ENCODE measurements at regions not wholly inside any gene's neighbourhood (a gene's known extent, or its start where the extent isn't known, plus 50 kb on each side); places are given as distances from the start of the nearest gene placed in this dataset.
A peak's percentile ranks its signal among the peaks of the same experiment; 100 is the strongest.
"Not testable (repeated sequence)": the region's sequence is repeated elsewhere in the genome, so short reads cannot be mapped to it uniquely, and the experiment has no call there.

DNA sequence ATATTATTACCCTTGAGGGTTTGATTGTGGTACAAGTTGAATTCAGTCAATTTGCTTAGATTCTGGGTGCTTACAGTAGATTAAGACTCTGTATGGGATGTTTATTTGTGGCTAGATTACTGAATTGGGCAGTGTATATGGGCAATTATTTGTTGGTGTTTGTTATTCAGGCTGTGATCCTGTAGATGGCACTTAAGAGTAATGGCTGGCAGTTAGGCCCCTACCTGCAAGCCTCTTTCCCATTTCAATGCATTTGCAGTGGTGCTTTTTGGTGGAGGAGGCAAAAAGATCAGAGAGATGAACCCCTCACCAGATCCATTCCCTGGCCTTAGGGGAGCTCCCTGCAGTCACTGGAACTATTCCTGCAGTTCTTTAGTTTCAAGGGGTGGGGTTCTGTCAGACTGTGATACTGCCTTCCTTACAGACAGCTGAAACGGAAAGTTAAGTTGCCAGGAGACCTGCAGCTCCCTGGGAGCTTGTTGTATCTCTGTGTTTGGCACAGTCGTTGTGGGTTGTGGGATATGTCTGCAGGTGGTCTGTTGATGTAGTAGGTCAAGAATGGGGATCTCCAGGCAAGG lies 199.5 kb downstream of the AASDHPPT start:
- DNase-seq (ENCODE audit: low read depth in 4 of 4, low spot score in 3 of 4) = no peak

GRCh38 chr11:106277484-106277883 lies 200.0 kb downstream of the AASDHPPT start:
- no peak for DNase-seq (ENCODE audit: low read depth in 4 of 4, low spot score in 3 of 4)

DNA sequence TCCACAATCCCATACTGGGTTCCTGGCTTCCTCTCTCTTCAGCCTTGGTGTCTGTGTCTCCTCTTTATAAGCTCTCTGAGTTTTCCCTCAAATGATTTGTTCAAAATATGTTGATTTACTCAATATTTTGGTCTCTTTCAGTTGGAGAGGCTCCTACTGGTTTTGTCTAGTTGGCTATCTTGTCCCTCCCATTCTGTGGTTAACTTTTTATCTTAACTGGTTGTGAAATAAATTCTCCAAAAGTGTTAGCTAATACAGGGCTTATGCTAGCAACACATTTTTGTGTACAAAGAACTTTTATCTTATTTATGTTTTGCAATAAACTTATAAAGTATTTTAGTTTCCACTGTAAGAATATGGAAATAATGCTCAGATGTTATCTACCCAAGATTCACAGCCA lies 200.9 kb downstream of the AASDHPPT start:
- no peak for DNase-seq (ENCODE audit: low read depth in 4 of 4, low spot score in 3 of 4)

DNA sequence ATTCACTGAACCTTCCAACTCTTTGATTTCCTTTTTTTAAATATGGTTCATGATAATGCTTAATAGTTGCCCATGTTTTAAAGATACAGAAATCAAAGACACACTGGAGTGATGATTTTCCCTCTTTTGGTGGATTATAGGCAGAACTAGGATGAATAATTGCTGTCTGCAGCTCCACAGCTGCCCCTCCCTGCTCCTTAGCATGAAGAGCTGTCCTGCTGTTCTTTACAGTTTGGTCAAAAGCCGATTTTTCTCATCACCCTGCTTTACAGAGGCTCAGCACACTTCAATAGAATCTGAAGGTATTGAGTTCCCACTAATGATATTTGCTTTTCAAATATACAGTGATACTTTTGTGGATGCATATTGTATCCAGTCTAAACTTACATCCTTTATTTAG lies 202.6 kb downstream of the AASDHPPT start:
- no peak for DNase-seq (ENCODE audit: low read depth in 4 of 4, low spot score in 3 of 4)

GRCh38 chr11:106281455-106282173 lies 204.2 kb downstream of the AASDHPPT start:
- no peak for DNase-seq (ENCODE audit: low read depth in 4 of 4, low spot score in 3 of 4)

DNA sequence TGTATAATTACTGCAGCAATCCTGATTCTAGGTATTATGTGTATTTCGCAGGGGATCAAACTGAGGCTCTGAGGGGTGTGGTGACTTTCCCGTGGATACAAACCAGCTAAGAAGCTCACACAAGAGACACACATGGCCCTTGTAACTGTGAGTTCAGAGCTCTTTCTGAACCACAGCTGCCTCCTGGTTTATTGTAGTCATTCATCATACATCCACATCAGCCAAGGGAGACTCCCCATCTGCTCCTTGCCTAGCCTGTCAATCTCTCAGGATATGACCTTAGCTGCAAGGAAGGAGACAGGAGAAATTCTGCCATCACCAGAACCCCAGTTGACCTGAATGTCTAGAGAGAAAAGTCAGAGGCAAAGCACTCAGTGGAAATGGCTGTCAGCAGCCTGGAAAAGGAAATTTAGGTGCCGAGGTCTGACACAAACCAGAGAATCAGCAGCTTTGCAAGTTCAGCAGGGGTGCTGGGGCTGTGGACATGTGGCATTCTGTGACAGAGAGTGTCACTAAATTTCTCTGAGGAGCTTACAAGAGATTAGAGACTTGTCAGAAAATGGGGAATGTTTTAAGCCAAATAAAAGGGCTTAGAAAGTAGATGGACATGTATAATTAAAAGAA lies 209.5 kb downstream of the AASDHPPT start:
- DNase-seq (ENCODE audit: low read depth in 4 of 4, low spot score in 3 of 4) = no peak

DNA sequence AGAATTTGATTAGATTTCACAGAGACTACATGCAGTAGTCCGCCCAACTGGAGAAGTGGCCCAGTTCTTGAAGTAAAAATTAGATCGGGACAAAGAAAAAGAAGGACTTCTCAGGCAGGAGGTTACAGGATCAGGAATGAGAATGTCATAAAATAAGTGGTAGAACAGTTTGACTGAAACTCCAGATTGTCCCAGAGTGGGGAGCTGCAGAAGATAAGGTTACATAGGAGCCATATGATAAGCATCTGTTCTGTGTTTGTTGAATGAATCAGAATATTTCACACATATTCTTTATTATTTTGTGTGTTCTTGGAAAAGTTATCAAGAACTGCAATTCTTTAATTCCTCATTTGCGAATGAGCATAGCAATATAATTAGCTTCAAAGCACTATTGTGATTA lies 210.6 kb downstream of the AASDHPPT start:
- DNase-seq (ENCODE audit: low read depth in 4 of 4, low spot score in 3 of 4) = no peak

GRCh38 chr11:106288822-106289387 lies 211.4 kb downstream of the AASDHPPT start:
- peak in 1 of 4 donors; percentile 5 for DNase-seq (ENCODE audit: low read depth in 4 of 4, low spot score in 3 of 4)

- no peak for DNase-seq (ENCODE audit: low read depth in 4 of 4, low spot score in 3 of 4)
These were observed 215.1 kb downstream of the AASDHPPT start for GRCh38 chr11:106292526-106292925.

GRCh38 chr11:106295974-106296373 lies 218.5 kb downstream of the AASDHPPT start:
- DNase-seq (ENCODE audit: low read depth in 4 of 4, low spot score in 3 of 4) = no peak

- DNase-seq (ENCODE audit: low read depth in 4 of 4, low spot score in 3 of 4) = no peak
These were observed 225.0 kb downstream of the AASDHPPT start for GRCh38 chr11:106302416-106302815.

DNA sequence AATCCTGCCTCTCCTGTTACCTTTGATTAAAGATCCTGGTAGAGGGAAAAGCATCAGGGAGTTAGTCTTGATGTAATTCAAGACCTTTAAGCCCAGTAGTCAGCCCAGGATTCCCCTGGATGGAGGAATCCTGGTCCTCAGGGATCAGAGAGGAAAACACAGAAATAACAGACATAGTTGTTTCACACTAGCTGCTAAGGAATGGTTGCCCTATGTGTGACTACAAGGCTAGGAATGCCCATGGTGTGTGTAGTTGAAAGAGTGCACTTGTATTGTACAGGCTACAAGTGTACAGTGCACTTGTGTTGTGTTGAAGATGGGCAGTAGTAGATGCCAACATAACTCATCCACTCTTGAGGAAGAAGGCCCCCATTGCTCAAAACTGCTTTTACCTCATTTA lies 226.8 kb downstream of the AASDHPPT start:
- no peak for DNase-seq (ENCODE audit: low read depth in 4 of 4, low spot score in 3 of 4)

- no peak for DNase-seq (ENCODE audit: low read depth in 4 of 4, low spot score in 3 of 4)
These were observed 228.0 kb downstream of the AASDHPPT start for GRCh38 chr11:106305458-106305857.

- no peak for DNase-seq (ENCODE audit: low read depth in 4 of 4, low spot score in 3 of 4)
These were observed 229.5 kb downstream of the AASDHPPT start for GRCh38 chr11:106306942-106307341.

GRCh38 chr11:106309070-106309684 lies 231.7 kb downstream of the AASDHPPT start:
- no peak for DNase-seq (ENCODE audit: low read depth in 4 of 4, low spot score in 3 of 4)

DNA sequence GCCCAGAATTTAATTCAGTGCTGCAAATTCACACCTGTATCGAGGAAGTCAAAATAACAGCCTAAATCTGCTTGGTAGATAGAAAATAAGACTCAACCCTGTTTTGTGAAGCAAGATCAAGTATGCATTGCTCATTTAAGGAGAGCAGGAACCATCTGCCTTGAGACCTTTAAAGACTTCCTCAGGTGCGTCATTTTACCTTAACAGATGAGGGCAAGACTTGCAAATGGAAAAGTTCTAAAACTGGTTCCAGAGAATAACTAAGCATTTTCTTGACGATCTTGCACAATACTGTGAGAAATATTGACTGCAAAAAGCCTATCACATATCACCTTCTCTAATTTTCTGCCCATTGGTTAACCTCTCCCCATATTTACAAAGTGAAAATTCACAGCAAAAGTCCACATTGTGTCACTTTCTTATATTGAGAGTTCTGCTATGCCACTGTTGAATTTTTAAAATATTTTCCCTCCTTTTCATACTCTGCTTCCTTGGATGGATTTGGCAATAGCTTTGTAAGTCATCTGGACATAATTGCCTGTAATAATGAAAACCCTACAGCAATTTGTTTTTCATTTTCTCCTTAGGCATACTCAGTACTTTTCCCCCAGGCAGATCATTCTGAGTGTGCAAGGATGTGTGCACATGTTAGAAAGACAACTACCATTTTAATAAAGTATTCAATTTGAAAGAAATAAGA lies 234.2 kb downstream of the AASDHPPT start:
- no peak for DNase-seq (ENCODE audit: low read depth in 4 of 4, low spot score in 3 of 4)

DNA sequence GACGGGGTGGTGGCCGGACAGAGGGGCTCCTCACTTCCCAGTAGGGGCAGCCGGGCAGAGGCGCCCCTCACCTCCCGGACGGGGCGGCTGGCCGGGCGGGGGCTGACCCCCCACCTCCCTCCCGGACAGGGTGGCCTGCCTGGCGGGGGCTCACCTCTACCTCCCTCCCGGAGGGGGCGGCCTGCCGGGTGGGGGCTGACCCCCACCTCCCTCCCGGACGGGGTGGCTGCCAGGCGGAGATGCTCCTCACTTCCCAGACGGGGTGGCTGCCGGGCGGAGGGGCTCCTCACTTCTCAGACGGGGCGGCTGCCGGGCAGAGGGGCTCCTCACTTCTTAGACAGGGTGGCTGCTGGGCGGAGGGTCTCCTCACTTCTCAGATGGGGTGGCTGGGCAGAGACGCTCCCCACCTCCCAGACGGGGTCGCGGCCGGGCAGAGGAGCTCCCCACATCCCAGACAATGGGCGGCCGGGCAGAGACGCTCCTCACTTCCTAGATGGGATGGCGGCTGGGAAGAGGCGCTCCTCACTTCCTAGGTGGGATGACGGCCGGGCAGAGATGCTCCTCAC lies 239.8 kb downstream of the AASDHPPT start:
- not testable (repeated sequence) for DNase-seq (ENCODE audit: low read depth in 4 of 4, low spot score in 3 of 4)

DNA sequence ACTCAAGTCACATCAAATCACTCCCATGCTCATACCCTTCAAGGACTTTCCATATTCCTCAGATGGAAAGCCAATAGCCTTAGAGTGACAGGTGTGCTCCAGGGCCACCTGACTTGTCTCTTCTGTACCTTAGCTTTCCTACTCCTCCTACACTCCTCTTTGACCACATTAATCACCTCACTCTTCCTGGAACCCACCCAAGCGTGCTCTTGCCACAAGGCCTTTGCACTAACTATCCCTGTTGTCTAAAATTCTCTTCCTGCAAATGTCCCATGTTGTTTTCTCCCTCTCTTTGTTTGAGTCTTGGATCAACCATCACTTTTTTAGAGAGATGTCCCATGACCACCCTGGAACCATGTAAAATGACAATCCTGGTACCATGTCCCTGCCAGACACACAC lies 244.1 kb downstream of the AASDHPPT start:
- no peak for DNase-seq (ENCODE audit: low read depth in 4 of 4, low spot score in 3 of 4)

GRCh38 chr11:106322106-106322505 lies 244.6 kb downstream of the AASDHPPT start:
- DNase-seq (ENCODE audit: low read depth in 4 of 4, low spot score in 3 of 4) = no peak

- no peak for DNase-seq (ENCODE audit: low read depth in 4 of 4, low spot score in 3 of 4)
These were observed 248.6 kb downstream of the AASDHPPT start for GRCh38 chr11:106326087-106326486.

Measured in right renal pelvis (tissue), 4 donors.